RWPE2 (cell line): ENCODE measurements at regions not wholly inside any gene's neighbourhood (a gene's known extent, or its start where the extent isn't known, plus 50 kb on each side); places are given as distances from the start of the nearest gene placed in this dataset.

Experiments
- ATAC-seq: fragments of 200-7000 bp; cut with Tn5 transposase; 3 replicates; pipeline ENCODE4 v1.9.1; 2021; ENCODE audit warnings: low read depth
- DNase-seq: peaks from one replicate; pipeline ENCODE4 v3.0.0-alpha.2; 2020; ENCODE audit warnings: low spot score
- H3K27ac ChIP-seq: fragments of 450-650 bp; 2 replicates; pipeline ENCODE4 v1.5.1; 2017; ENCODE audit warnings: mild to moderate bottlenecking; ENCODE audit not compliant: poor library complexity, severe bottlenecking
- H3K27me3 ChIP-seq: fragments of 250-450 bp; sonication (Bioruptor Pico); 2 replicates; pipeline ENCODE4 v1.5.1; 2021; ENCODE audit warnings: mild to moderate bottlenecking, moderate library complexity; ENCODE audit not compliant: insufficient read depth, poor library complexity, severe bottlenecking
- H3K36me3 ChIP-seq: fragments of 250-450 bp; sonication (Bioruptor Pico); 2 replicates; pipeline ENCODE4 v1.5.1; 2020; ENCODE audit warnings: low read depth, mild to moderate bottlenecking, moderate library complexity
- H3K4me1 ChIP-seq: fragments of 250-450 bp; sonication (Bioruptor Pico); 2 replicates; pipeline ENCODE4 v1.5.1; 2021; ENCODE audit warnings: mild to moderate bottlenecking, moderate library complexity; ENCODE audit not compliant: insufficient read depth, poor library complexity, severe bottlenecking
- H3K4me3 ChIP-seq: fragments of 250-450 bp; sonication (Bioruptor Pico); 2 replicates; pipeline ENCODE4 v1.5.1; 2021; ENCODE audit warnings: mild to moderate bottlenecking, moderate library complexity; ENCODE audit not compliant: severe bottlenecking
- H3K9me3 ChIP-seq: fragments of 250-450 bp; sonication (Bioruptor Pico); 2 replicates; pipeline ENCODE4 v1.5.1; 2021; ENCODE audit warnings: mild to moderate bottlenecking, moderate library complexity; ENCODE audit not compliant: severe bottlenecking
- CTCF ChIP-seq: fragments of 450-650 bp; IDR thresholded peaks from one replicate; pipeline ENCODE4 v1.5.1; 2017; ENCODE audit warnings: mild to moderate bottlenecking, moderate library complexity; ENCODE audit not compliant: poor library complexity, severe bottlenecking

GRCh38 chr5:158478139-158478538, 619.2 kb upstream of the CLINT1 start:
- no peaks in the 10 kb centered on the region for H3K36me3 ChIP-seq
- no peak for ATAC-seq
- no peaks in the 10 kb centered on the region for H3K27me3 ChIP-seq
- H3K4me1 ChIP-seq: no peaks in the 10 kb centered on the region
- H3K27ac ChIP-seq: no peak overlapping the region
- no peak overlapping the region for H3K4me3 ChIP-seq
- TF ChIP-seq CTCF: no peak
- no peaks in the 10 kb centered on the region for H3K9me3 ChIP-seq
- no peak for DNase-seq

GRCh38 chr5:158477214-158477613, 618.3 kb upstream of the CLINT1 start:
- ATAC-seq (no peak), DNase-seq (no peak)
- no peaks in the 10 kb centered on the region for H3K4me1 ChIP-seq
- H3K4me3 ChIP-seq: no peak overlapping the region
- no peaks in the 10 kb centered on the region for H3K27me3 ChIP-seq
- no peak overlapping the region for H3K27ac ChIP-seq
- no peaks in the 10 kb centered on the region for H3K9me3 ChIP-seq
- no peaks in the 10 kb centered on the region for H3K36me3 ChIP-seq
- no peak for TF ChIP-seq CTCF

GRCh38 chr5:158473016-158473635, 614.2 kb upstream of the CLINT1 start:
- H3K27ac ChIP-seq: no peak overlapping the region
- H3K36me3 ChIP-seq: no peaks in the 10 kb centered on the region
- no peak for TF ChIP-seq CTCF
- no peak for DNase-seq
- H3K4me3 ChIP-seq: no peak overlapping the region
- no peaks in the 10 kb centered on the region for H3K9me3 ChIP-seq
- H3K4me1 ChIP-seq: peaks cover 3% of the 10 kb centered on the region
- no peak for ATAC-seq
- H3K27me3 ChIP-seq: no peaks in the 10 kb centered on the region

- no peaks in the 10 kb centered on the region for H3K36me3 ChIP-seq
- H3K27me3 ChIP-seq: no peaks in the 10 kb centered on the region
- DNase-seq (no peak), ATAC-seq (no peak)
- peaks cover 3% of the 10 kb centered on the region for H3K4me1 ChIP-seq
- no peak for TF ChIP-seq CTCF
- H3K4me3 ChIP-seq: no peak overlapping the region
- no peak overlapping the region for H3K27ac ChIP-seq
- no peaks in the 10 kb centered on the region for H3K9me3 ChIP-seq
Measured at GRCh38 chr5:158471535-158471924, 612.6 kb upstream of the CLINT1 start.

GRCh38 chr5:158470764-158471534, 612.0 kb upstream of the CLINT1 start:
- DNase-seq: no peak
- Histone ChIP-seq H3K36me3 (no peaks in the 10 kb centered on the region), H3K4me1 (peaks cover 3% of the 10 kb centered on the region), H3K27me3 (no peaks in the 10 kb centered on the region), H3K9me3 (no peaks in the 10 kb centered on the region), H3K27ac (no peak overlapping the region), H3K4me3 (no peak overlapping the region)
- TF ChIP-seq CTCF: no peak
- ATAC-seq: no peak
